MM.1S (cell line): ENCODE measurements at regions not wholly inside any gene's neighbourhood (a gene's known extent, or its start where the extent isn't known, plus 50 kb on each side); places are given as distances from the start of the nearest gene placed in this dataset.

ENCODE experiments used
- EZH2phosphoT487 ChIP-seq: fragments of 300-600 bp; sonication (generic); IDR thresholded peaks from 2 replicates; pipeline ENCODE4 v1.6.1; 2018; ENCODE audit warnings: antibody characterized with exemption, low read length
- TF ChIP-seq, protein P1 (sequence below): fragments of 300-600 bp; sonication (generic); IDR thresholded peaks from 2 replicates; pipeline ENCODE4 v1.5.1; 2016; ENCODE audit warnings: antibody characterized with exemption, low read length, mixed read lengths

GRCh38 chr18:43774497-43774896, 497.2 kb upstream of the SYT4 start:
- TF ChIP-seq, protein P1, sequence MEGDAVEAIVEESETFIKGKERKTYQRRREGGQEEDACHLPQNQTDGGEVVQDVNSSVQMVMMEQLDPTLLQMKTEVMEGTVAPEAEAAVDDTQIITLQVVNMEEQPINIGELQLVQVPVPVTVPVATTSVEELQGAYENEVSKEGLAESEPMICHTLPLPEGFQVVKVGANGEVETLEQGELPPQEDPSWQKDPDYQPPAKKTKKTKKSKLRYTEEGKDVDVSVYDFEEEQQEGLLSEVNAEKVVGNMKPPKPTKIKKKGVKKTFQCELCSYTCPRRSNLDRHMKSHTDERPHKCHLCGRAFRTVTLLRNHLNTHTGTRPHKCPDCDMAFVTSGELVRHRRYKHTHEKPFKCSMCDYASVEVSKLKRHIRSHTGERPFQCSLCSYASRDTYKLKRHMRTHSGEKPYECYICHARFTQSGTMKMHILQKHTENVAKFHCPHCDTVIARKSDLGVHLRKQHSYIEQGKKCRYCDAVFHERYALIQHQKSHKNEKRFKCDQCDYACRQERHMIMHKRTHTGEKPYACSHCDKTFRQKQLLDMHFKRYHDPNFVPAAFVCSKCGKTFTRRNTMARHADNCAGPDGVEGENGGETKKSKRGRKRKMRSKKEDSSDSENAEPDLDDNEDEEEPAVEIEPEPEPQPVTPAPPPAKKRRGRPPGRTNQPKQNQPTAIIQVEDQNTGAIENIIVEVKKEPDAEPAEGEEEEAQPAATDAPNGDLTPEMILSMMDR, result no peak
- no peak for TF ChIP-seq EZH2phosphoT487
